ENCODE measurements at regions not wholly inside any gene's neighbourhood (a gene's known extent, or its start where the extent isn't known, plus 50 kb on each side); places are given as distances from the start of the nearest gene placed in this dataset.

- H3K4me2 ChIP-seq, result no peak overlapping the region
These were observed 329.3 kb upstream of the PROX1 start for GRCh38 chr1:213658457-213658856.

GRCh38 chr1:213659580-213660547, 327.9 kb upstream of the PROX1 start:
- H3K4me1 ChIP-seq, result no peaks in the 10 kb centered on the region
- no peak overlapping the region for H3K9ac ChIP-seq
- H3K36me3 ChIP-seq, result no peaks in the 10 kb centered on the region
- no peaks in the 10 kb centered on the region for H3K27me3 ChIP-seq
- H3K4me3 ChIP-seq, result no peak overlapping the region
- H4K20me1 ChIP-seq, result no peaks in the 10 kb centered on the region
- no peak overlapping the region for H3K4me2 ChIP-seq
- TF ChIP-seq Cebpa-rat (IDR thresholded peaks at IDR 0.05), result no peak
- H3K9me3 ChIP-seq (replicated peaks in 1 of 11), result no peaks in the 10 kb centered on the region
- no peak overlapping the region for H3K27ac ChIP-seq

More at GRCh38 chr1:213658457-213658856, 329.3 kb upstream of the PROX1 start:
- H4K20me1 ChIP-seq, result no peaks in the 10 kb centered on the region
- no peak overlapping the region for H3K4me3 ChIP-seq
- no peaks in the 10 kb centered on the region for H3K9me3 ChIP-seq (replicated peaks in 1 of 11)
- H3K4me1 ChIP-seq, result no peaks in the 10 kb centered on the region
- H3K36me3 ChIP-seq, result no peaks in the 10 kb centered on the region
- no peak overlapping the region for H3K27ac ChIP-seq
- no peaks in the 10 kb centered on the region for H3K27me3 ChIP-seq
- no peak for TF ChIP-seq Cebpa-rat (IDR thresholded peaks at IDR 0.05)
- H3K9ac ChIP-seq, result no peak overlapping the region

GRCh38 chr1:213661302-213661701, 326.5 kb upstream of the PROX1 start:
- Histone ChIP-seq H3K4me3 (no peak overlapping the region), H3K9me3 (replicated peaks in 1 of 11) (no peaks in the 10 kb centered on the region), H3K9ac (no peak overlapping the region), H4K20me1 (no peaks in the 10 kb centered on the region), H3K4me1 (no peaks in the 10 kb centered on the region), H3K36me3 (no peaks in the 10 kb centered on the region), H3K27ac (no peak overlapping the region), H3K27me3 (no peaks in the 10 kb centered on the region), H3K4me2 (no peak overlapping the region)
- TF ChIP-seq Cebpa-rat (IDR thresholded peaks at IDR 0.05), result no peak

GRCh38 chr1:213666113-213666512, 321.7 kb upstream of the PROX1 start:
- Histone ChIP-seq H3K4me2 (no peak overlapping the region), H3K4me1 (peaks cover 0 to 10% (median 7%) of the 10 kb centered on the region in 10 experiments; a peak in 10 of 20 replicates), H3K27ac (no peak overlapping the region), H3K9me3 (replicated peaks in 1 of 11) (no peaks in the 10 kb centered on the region), H3K9ac (no peak overlapping the region), H3K36me3 (no peaks in the 10 kb centered on the region), H3K27me3 (no peaks in the 10 kb centered on the region), H4K20me1 (no peaks in the 10 kb centered on the region), H3K4me3 (no peak overlapping the region)
- no peak for TF ChIP-seq Cebpa-rat (IDR thresholded peaks at IDR 0.05)

GRCh38 chr1:213666922-213667321, 320.9 kb upstream of the PROX1 start:
- H3K9ac ChIP-seq, result no peak overlapping the region
- H3K27ac ChIP-seq, result no peak overlapping the region
- no peak overlapping the region for H3K4me2 ChIP-seq
- TF ChIP-seq Cebpa-rat (IDR thresholded peaks at IDR 0.05), result no peak
- H3K4me3 ChIP-seq, result no peak overlapping the region
- H3K27me3 ChIP-seq, result no peaks in the 10 kb centered on the region
- H4K20me1 ChIP-seq, result no peaks in the 10 kb centered on the region
- H3K36me3 ChIP-seq, result no peaks in the 10 kb centered on the region
- H3K9me3 ChIP-seq (replicated peaks in 1 of 11), result no peaks in the 10 kb centered on the region
- peaks cover 0 to 10% (median 7%) of the 10 kb centered on the region in 10 experiments; a peak in 10 of 20 replicates for H3K4me1 ChIP-seq

GRCh38 chr1:213669512-213669911, 318.3 kb upstream of the PROX1 start:
- no peak overlapping the region for H3K4me3 ChIP-seq
- H3K4me2 ChIP-seq, result no peak overlapping the region
- no peaks in the 10 kb centered on the region for H3K27me3 ChIP-seq
- TF ChIP-seq Cebpa-rat (IDR thresholded peaks at IDR 0.05), result no peak
- H4K20me1 ChIP-seq, result no peaks in the 10 kb centered on the region
- H3K9me3 ChIP-seq (replicated peaks in 1 of 11), result peaks cover 0 to 8% (median 1%) of the 10 kb centered on the region in 11 experiments; a peak in 7 of 22 replicates
- no peak overlapping the region for H3K27ac ChIP-seq
- H3K4me1 ChIP-seq, result peaks cover 0 to 10% (median 7%) of the 10 kb centered on the region in 10 experiments; a peak in 10 of 20 replicates
- H3K36me3 ChIP-seq, result no peaks in the 10 kb centered on the region
- no peak overlapping the region for H3K9ac ChIP-seq

- Histone ChIP-seq H3K4me1 (peaks cover 0 to 10% (median 7%) of the 10 kb centered on the region in 10 experiments; a peak in 10 of 20 replicates), H3K4me3 (no peak overlapping the region), H3K9ac (no peak overlapping the region), H3K27ac (no peak overlapping the region), H3K4me2 (peak overlapping the region in 6 of 11 experiments; percentile 20 to 41 (median 28); a peak in 6 of 22 replicates), H4K20me1 (no peaks in the 10 kb centered on the region), H3K36me3 (no peaks in the 10 kb centered on the region), H3K27me3 (no peaks in the 10 kb centered on the region), H3K9me3 (replicated peaks in 1 of 11) (peaks cover 0 to 14% (median 7%) of the 10 kb centered on the region in 11 experiments; a peak in 11 of 22 replicates)
- TF ChIP-seq Cebpa-rat (IDR thresholded peaks at IDR 0.05), result no peak
These were observed 317.6 kb upstream of the PROX1 start for GRCh38 chr1:213669964-213670691.

GRCh38 chr1:213670692-213671023, 317.1 kb upstream of the PROX1 start:
- Histone ChIP-seq H4K20me1 (no peaks in the 10 kb centered on the region), H3K4me1 (peaks cover 0 to 10% (median 7%) of the 10 kb centered on the region in 10 experiments; a peak in 10 of 20 replicates), H3K36me3 (no peaks in the 10 kb centered on the region), H3K27me3 (no peaks in the 10 kb centered on the region), H3K4me2 (peak overlapping the region in 6 of 11 experiments; percentile 20 to 41 (median 28); a peak in 6 of 22 replicates), H3K27ac (no peak overlapping the region), H3K9ac (no peak overlapping the region), H3K4me3 (no peak overlapping the region), H3K9me3 (replicated peaks in 1 of 11) (peaks cover 0 to 15% (median 9%) of the 10 kb centered on the region in 11 experiments; a peak in 11 of 22 replicates)
- no peak for TF ChIP-seq Cebpa-rat (IDR thresholded peaks at IDR 0.05)

- Histone ChIP-seq H3K9me3 (replicated peaks in 1 of 11) (peaks cover 0 to 15% (median 9%) of the 10 kb centered on the region in 11 experiments; a peak in 11 of 22 replicates), H3K9ac (no peak overlapping the region), H3K36me3 (no peaks in the 10 kb centered on the region), H3K4me2 (no peak overlapping the region), H3K27ac (no peak overlapping the region), H4K20me1 (no peaks in the 10 kb centered on the region), H3K4me1 (peaks cover 0 to 21% (median 14%) of the 10 kb centered on the region in 10 experiments; a peak in 11 of 20 replicates), H3K4me3 (no peak overlapping the region), H3K27me3 (no peaks in the 10 kb centered on the region)
- no peak for TF ChIP-seq Cebpa-rat (IDR thresholded peaks at IDR 0.05)
These were observed 312.7 kb upstream of the PROX1 start for GRCh38 chr1:213675043-213675442.

Measured in BLaER1 treated with 17β-estradiol and CSF1 and Interleukin-3, amounts not matched to agents 10 nM and 100 nM (cell line).